Testis (tissue), 2 donors: ENCODE measurements at regions not wholly inside any gene's neighbourhood (a gene's known extent, or its start where the extent isn't known, plus 50 kb on each side); places are given as distances from the start of the nearest gene placed in this dataset.

Experiments used
- CTCF ChIP-seq, 3 experiments: fragments of 450-650 bp in 2 of 3; fragments of 200-600 bp in 1 of 3; sonication (generic) in 1 of 3; IDR thresholded peaks; one replicate each; pipeline ENCODE4 v1.5.1; 2016 to 2019; ENCODE audit warnings: antibody characterized with exemption in 3 of 3, mild to moderate bottlenecking in 2 of 3, moderate library complexity in 1 of 3
- POLR2A ChIP-seq: fragments of 450-650 bp; IDR thresholded peaks from one replicate; pipeline ENCODE4 v1.6.1; 2017; ENCODE audit warnings: antibody characterized with exemption, mild to moderate bottlenecking, moderate library complexity

- no peak for TF ChIP-seq CTCF (IDR thresholded peaks at IDR 0.05)
- TF ChIP-seq POLR2A = no peak
These were observed 648.2 kb downstream of the MAT2B start for GRCh38 chr5:164153469-164154172.
